ENCODE measurements at regions not wholly inside any gene's neighbourhood (a gene's known extent, or its start where the extent isn't known, plus 50 kb on each side); places are given as distances from the start of the nearest gene placed in this dataset.

DNA sequence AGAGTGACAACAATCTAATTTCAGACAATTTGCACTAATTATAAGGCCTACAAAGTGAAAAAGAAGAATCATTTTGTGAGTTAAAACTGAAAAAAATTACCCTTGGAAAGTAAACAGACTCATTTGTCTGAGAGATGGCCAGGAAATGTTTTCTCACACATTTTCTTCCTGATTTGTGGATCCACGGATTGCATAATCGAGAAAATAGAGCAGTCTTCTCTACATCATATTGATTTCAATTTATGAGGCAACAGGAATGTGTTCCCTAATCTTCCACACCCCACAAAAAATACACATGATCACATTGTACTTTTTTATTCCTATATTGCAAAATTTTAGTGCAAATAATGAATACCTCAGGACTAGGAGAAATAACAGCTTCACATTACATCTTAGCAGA lies 160.8 kb downstream of the CCER1 start:
- TF ChIP-seq POLR2A (IDR thresholded peaks at IDR 0.05; ENCODE audit: low read depth, low read length) (no peak), POLR2AphosphoS5 (IDR thresholded peaks at IDR 0.05; ENCODE audit: low read depth, low read length) (no peak)
